WTC11 (cell line): ENCODE measurements at regions not wholly inside any gene's neighbourhood (a gene's known extent, or its start where the extent isn't known, plus 50 kb on each side); places are given as distances from the start of the nearest gene placed in this dataset.
"Not testable (repeated sequence)": the region's sequence is repeated elsewhere in the genome, so short reads cannot be mapped to it uniquely, and the experiment has no call there.

Experiments
- ATAC-seq: fragments of 200-7000 bp; cut with Tn5 transposase; 2 replicates; pipeline ENCODE4 v1.10.0; 2021; ENCODE audit warnings: mild to moderate bottlenecking, moderate library complexity
- CTCF ChIA-PET: fragments of 300-600 bp; sonication (Branson Sonifier 250); formaldehyde crosslinking; loops from one replicate; lab custom pipeline; 2021; ENCODE audit warnings: antibody characterized with exemption; lab: Charles Lee
- POLR2A ChIA-PET: fragments of 350-600 bp; sonication (Branson Sonifier 250); formaldehyde crosslinking; loops from one replicate; lab custom pipeline; 2021; ENCODE audit warnings: antibody characterized with exemption; lab: Charles Lee
- DNase-seq: peaks from one replicate; pipeline ENCODE4 v3.0.0; 2021; ENCODE audit warnings: low spot score
- H3K27ac Mint-ChIP-seq: 2 replicates; pipeline ENCODE4 v1.8.0; 2021; ENCODE audit warnings: mixed read lengths
- H3K27me3 Mint-ChIP-seq: 2 replicates; pipeline ENCODE4 v1.8.0; 2021; ENCODE audit warnings: low read depth, mild to moderate bottlenecking, moderate library complexity, mixed read lengths
- H3K36me3 Mint-ChIP-seq: 2 replicates; pipeline ENCODE4 v1.8.0; 2021; ENCODE audit warnings: mixed read lengths
- H3K4me1 Mint-ChIP-seq: 2 replicates; pipeline ENCODE4 v1.8.0; 2022; ENCODE audit warnings: mixed read lengths
- H3K4me3 Mint-ChIP-seq: 2 replicates; pipeline ENCODE4 v1.8.0; 2021; ENCODE audit warnings: mild to moderate bottlenecking, moderate library complexity, mixed read lengths
- H3K9me3 Mint-ChIP-seq: 2 replicates; pipeline ENCODE4 v1.8.0; 2021; ENCODE audit warnings: mixed read lengths
- CREB1 ChIP-seq: sonication (generic); formaldehyde crosslinking; IDR thresholded peaks from 2 replicates; pipeline ENCODE4 v1.8.0; 2023; ENCODE audit warnings: mild to moderate bottlenecking, missing genetic modification reagents
- CREM ChIP-seq: sonication (generic); formaldehyde crosslinking; IDR thresholded peaks from 2 replicates; pipeline ENCODE4 v1.8.1; 2022; ENCODE audit warnings: mild to moderate bottlenecking, missing genetic modification reagents, moderate library complexity
- ESRRA ChIP-seq: sonication (generic); formaldehyde crosslinking; IDR thresholded peaks from 2 replicates; pipeline ENCODE4 v1.8.1; 2022; ENCODE audit warnings: mild to moderate bottlenecking, missing genetic modification reagents, borderline replicate concordance
- FOXK1 ChIP-seq: sonication (generic); formaldehyde crosslinking; IDR thresholded peaks from 2 replicates; pipeline ENCODE4 v1.8.0; 2022; ENCODE audit warnings: mild to moderate bottlenecking, moderate library complexity, missing genetic modification reagents
- GTF2I ChIP-seq: fragments of 250-450 bp; sonication (Bioruptor Pico); conservative IDR thresholded peaks from 2 replicates; pipeline ENCODE4 v1.4.0; 2021; ENCODE audit warnings: mild to moderate bottlenecking
- JAZF1 ChIP-seq: fragments of 250-450 bp; sonication (Bioruptor Pico); IDR thresholded peaks from 2 replicates; pipeline ENCODE4 v1.9.0; 2021; ENCODE audit warnings: moderate library complexity, mild to moderate bottlenecking, inconsistent platforms
- JUN ChIP-seq: sonication (generic); formaldehyde crosslinking; IDR thresholded peaks from 2 replicates; pipeline ENCODE4 v1.8.0; 2023; ENCODE audit warnings: mild to moderate bottlenecking, missing genetic modification reagents
- NFATC4 ChIP-seq: fragments of 250-450 bp; sonication (Bioruptor Pico); IDR thresholded peaks from 2 replicates; pipeline ENCODE4 v1.9.0; 2021; ENCODE audit warnings: mild to moderate bottlenecking
- OVOL2 ChIP-seq: fragments of 250-450 bp; sonication (Bioruptor Pico); IDR thresholded peaks from 2 replicates; pipeline ENCODE4 v1.9.0; 2021; ENCODE audit warnings: mild to moderate bottlenecking, borderline replicate concordance
- RORB ChIP-seq: fragments of 250-450 bp; sonication (Bioruptor Pico); IDR thresholded peaks from 2 replicates; pipeline ENCODE4 v1.9.0; 2021; ENCODE audit warnings: mild to moderate bottlenecking
- TCF7 ChIP-seq: sonication (generic); formaldehyde crosslinking; IDR thresholded peaks from 2 replicates; pipeline ENCODE4 v1.8.0; 2022; ENCODE audit warnings: mild to moderate bottlenecking, low read depth, missing genetic modification reagents, moderate library complexity
- TEAD1 ChIP-seq: sonication (generic); formaldehyde crosslinking; IDR thresholded peaks from 2 replicates; pipeline ENCODE4 v1.8.0; 2022; ENCODE audit warnings: mild to moderate bottlenecking, missing genetic modification reagents
- USF1 ChIP-seq: sonication (generic); formaldehyde crosslinking; IDR thresholded peaks from 2 replicates; pipeline ENCODE4 v1.8.0; 2022; ENCODE audit warnings: mild to moderate bottlenecking, missing genetic modification reagents
- USF2 ChIP-seq: sonication (generic); formaldehyde crosslinking; IDR thresholded peaks from 2 replicates; pipeline ENCODE4 v1.8.1; 2023; ENCODE audit warnings: mild to moderate bottlenecking, missing genetic modification reagents, moderate library complexity
- ZNF138 ChIP-seq: sonication (generic); formaldehyde crosslinking; conservative IDR thresholded peaks from 2 replicates; pipeline ENCODE4 v1.8.1; 2022; ENCODE audit warnings: mild to moderate bottlenecking, moderate library complexity, missing genetic modification reagents
- ZNF317 ChIP-seq: sonication (generic); formaldehyde crosslinking; IDR thresholded peaks from 2 replicates; pipeline ENCODE4 v1.8.1; 2023; ENCODE audit warnings: low read depth, mild to moderate bottlenecking, moderate library complexity, missing genetic modification reagents, borderline replicate concordance
- TF ChIP-seq, protein P1 (sequence below): sonication (generic); formaldehyde crosslinking; IDR thresholded peaks from 2 replicates; pipeline ENCODE4 v1.8.1; 2022; ENCODE audit warnings: missing genetic modification reagents, borderline replicate concordance
- TF ChIP-seq, protein P2 (sequence below): sonication (generic); formaldehyde crosslinking; IDR thresholded peaks from 2 replicates; pipeline ENCODE4 v1.8.1; 2023; ENCODE audit warnings: mild to moderate bottlenecking, missing genetic modification reagents
- TF ChIP-seq, protein P3 (sequence below): sonication (generic); formaldehyde crosslinking; IDR thresholded peaks from 2 replicates; pipeline ENCODE4 v1.8.0; 2022; ENCODE audit warnings: mild to moderate bottlenecking, missing genetic modification reagents
- TF ChIP-seq, protein P4 (sequence below): fragments of 250-450 bp; sonication (Bioruptor Pico); IDR thresholded peaks from 2 replicates; pipeline ENCODE4 v1.9.0; 2021; ENCODE audit warnings: mild to moderate bottlenecking

- ATAC-seq, H3K4me3 Mint-ChIP-seq, H3K27ac Mint-ChIP-seq, CTCF ChIA-PET, DNase-seq, POLR2A ChIA-PET, H3K4me1 Mint-ChIP-seq, H3K27me3 Mint-ChIP-seq: not testable (repeated sequence)
- Mint-ChIP-seq H3K9me3 (peaks cover 21% of the 10 kb centered on the region), H3K36me3 (peaks cover 12% of the 10 kb centered on the region)
Measured at GRCh38 chr6:8802397-8802796, 367.1 kb upstream of the SLC35B3 start.

DNA sequence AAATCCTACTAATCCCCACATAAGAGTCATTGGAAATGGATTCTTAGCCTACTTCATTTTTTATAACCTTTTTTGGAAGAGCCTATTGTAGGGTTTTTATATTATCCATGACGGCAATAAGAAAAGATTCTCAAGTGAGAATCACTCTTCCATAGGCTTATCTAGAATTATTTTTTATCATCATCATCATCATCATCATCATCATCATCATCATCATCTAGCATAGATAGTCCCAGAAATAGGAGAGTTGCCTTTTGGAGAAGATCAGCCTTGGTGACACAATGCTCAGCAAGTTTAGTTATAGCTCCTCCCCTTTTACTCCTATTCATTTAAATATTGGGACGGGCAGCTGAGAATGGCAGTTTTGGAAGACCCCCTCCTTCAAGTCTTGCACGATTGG, 359.1 kb upstream of the SLC35B3 start:
- DNase-seq (no peak), ATAC-seq (no peak)
- ChIA-PET POLR2A (no interaction called here), CTCF (no interaction called here)
- no peaks in the 10 kb centered on the region for H3K36me3 Mint-ChIP-seq
- no peak overlapping the region for H3K4me3 Mint-ChIP-seq
- no peaks in the 10 kb centered on the region; the same call in 1 of the 2 replicates for H3K4me1 Mint-ChIP-seq
- peaks cover 4% of the 10 kb centered on the region for H3K9me3 Mint-ChIP-seq
- H3K27ac Mint-ChIP-seq = no peak overlapping the region
- TF ChIP-seq JUN (CRISPR knock-in tag) = no peak
- TF ChIP-seq CREB1 (CRISPR knock-in tag) = no peak
- TF ChIP-seq, all 79 proteins: peak for 0
- H3K27me3 Mint-ChIP-seq = no peaks in the 10 kb centered on the region

DNA sequence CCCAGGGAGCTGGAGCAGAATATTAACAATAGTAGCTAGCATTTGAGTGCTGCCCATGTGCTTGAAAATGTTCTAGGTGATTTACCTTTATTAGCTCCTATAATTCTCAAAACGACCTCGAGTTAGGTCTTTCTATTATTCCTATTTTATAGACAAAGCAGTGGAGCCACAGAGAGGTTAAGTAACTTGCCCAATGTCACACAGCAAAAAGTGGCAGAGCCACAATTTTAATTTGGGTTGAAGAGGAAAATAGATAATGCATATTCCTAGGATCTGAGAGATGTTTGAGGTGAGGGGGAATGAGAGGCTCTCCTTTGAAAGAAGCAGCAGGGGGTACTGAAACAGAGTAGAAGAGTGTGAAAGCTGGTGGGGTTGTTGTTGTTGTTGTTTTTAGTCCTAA, 354.5 kb upstream of the SLC35B3 start:
- TF ChIP-seq USF2 (CRISPR knock-in tag) = no peak
- 0 out of 2 replicates have a peak, but pooled peaks have one; percentile 46 for TF ChIP-seq GTF2I

GRCh38 chr6:8785223-8785622, 349.9 kb upstream of the SLC35B3 start:
- Mint-ChIP-seq H3K27me3 (no peaks in the 10 kb centered on the region; the same call in 1 of the 2 replicates), H3K9me3 (0 out of 2 replicates have a peak, but pooled peaks cover 6% of the 10 kb centered on the region), H3K4me3 (no peak overlapping the region), H3K4me1 (peaks cover 3% of the 10 kb centered on the region), H3K27ac (no peak overlapping the region), H3K36me3 (no peaks in the 10 kb centered on the region)
- DNase-seq (no peak), ATAC-seq (no peak)
- no peak for TF ChIP-seq TEAD1 (CRISPR knock-in tag)
- TF ChIP-seq RORB (CRISPR knock-in tag) = no peak
- no peak for TF ChIP-seq FOXK1 (CRISPR knock-in tag)
- TF ChIP-seq, protein P1, sequence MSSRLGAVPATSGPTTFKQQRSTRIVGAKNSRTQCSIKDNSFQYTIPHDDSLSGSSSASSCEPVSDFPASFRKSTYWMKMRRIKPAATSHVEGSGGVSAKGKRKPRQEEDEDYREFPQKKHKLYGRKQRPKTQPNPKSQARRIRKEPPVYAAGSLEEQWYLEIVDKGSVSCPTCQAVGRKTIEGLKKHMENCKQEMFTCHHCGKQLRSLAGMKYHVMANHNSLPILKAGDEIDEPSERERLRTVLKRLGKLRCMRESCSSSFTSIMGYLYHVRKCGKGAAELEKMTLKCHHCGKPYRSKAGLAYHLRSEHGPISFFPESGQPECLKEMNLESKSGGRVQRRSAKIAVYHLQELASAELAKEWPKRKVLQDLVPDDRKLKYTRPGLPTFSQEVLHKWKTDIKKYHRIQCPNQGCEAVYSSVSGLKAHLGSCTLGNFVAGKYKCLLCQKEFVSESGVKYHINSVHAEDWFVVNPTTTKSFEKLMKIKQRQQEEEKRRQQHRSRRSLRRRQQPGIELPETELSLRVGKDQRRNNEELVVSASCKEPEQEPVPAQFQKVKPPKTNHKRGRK (CRISPR knock-in tag) = no peak
- TF ChIP-seq ZNF317 = no peak
- no peak for TF ChIP-seq JAZF1 (CRISPR knock-in tag)
- TF ChIP-seq CREM (CRISPR knock-in tag) = no peak
- no peak for TF ChIP-seq ESRRA (CRISPR knock-in tag)
- TF ChIP-seq USF1 (CRISPR knock-in tag) = no peak
- POLR2A ChIA-PET = no interaction called here
- CTCF ChIA-PET = no interaction called here

More for the DNA sequence above, 354.5 kb upstream of the SLC35B3 start:
- DNase-seq (no peak), ATAC-seq (no peak)
- ChIA-PET CTCF (no interaction called here), POLR2A (no interaction called here)
- no peak overlapping the region for H3K27ac Mint-ChIP-seq
- no peaks in the 10 kb centered on the region; the same call in 1 of the 2 replicates for H3K27me3 Mint-ChIP-seq
- H3K9me3 Mint-ChIP-seq = peaks cover 6% of the 10 kb centered on the region; the same call in 1 of the 2 replicates
- H3K4me1 Mint-ChIP-seq = no peaks in the 10 kb centered on the region; the same call in 1 of the 2 replicates
- H3K4me3 Mint-ChIP-seq = no peak overlapping the region
- H3K36me3 Mint-ChIP-seq = no peaks in the 10 kb centered on the region

GRCh38 chr6:8783191-8783590, 347.8 kb upstream of the SLC35B3 start:
- Mint-ChIP-seq H3K27ac (no peak overlapping the region), H3K36me3 (no peaks in the 10 kb centered on the region), H3K9me3 (no peaks in the 10 kb centered on the region), H3K27me3 (no peaks in the 10 kb centered on the region), H3K4me3 (no peak overlapping the region), H3K4me1 (peaks cover 3% of the 10 kb centered on the region; the same call in 1 of the 2 replicates)
- ATAC-seq (no peak), DNase-seq (no peak)
- POLR2A ChIA-PET = no interaction called here
- CTCF ChIA-PET = no interaction called here
- no peak for TF ChIP-seq TCF7 (CRISPR knock-in tag)
- TF ChIP-seq, protein P2, sequence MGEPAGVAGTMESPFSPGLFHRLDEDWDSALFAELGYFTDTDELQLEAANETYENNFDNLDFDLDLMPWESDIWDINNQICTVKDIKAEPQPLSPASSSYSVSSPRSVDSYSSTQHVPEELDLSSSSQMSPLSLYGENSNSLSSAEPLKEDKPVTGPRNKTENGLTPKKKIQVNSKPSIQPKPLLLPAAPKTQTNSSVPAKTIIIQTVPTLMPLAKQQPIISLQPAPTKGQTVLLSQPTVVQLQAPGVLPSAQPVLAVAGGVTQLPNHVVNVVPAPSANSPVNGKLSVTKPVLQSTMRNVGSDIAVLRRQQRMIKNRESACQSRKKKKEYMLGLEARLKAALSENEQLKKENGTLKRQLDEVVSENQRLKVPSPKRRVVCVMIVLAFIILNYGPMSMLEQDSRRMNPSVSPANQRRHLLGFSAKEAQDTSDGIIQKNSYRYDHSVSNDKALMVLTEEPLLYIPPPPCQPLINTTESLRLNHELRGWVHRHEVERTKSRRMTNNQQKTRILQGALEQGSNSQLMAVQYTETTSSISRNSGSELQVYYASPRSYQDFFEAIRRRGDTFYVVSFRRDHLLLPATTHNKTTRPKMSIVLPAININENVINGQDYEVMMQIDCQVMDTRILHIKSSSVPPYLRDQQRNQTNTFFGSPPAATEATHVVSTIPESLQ = no peak
- no peak for TF ChIP-seq ZNF138 (CRISPR knock-in tag)
- TF ChIP-seq NFATC4 (CRISPR knock-in tag) = no peak
- TF ChIP-seq, protein P3, sequence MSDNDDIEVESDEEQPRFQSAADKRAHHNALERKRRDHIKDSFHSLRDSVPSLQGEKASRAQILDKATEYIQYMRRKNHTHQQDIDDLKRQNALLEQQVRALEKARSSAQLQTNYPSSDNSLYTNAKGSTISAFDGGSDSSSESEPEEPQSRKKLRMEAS = no peak
- no peak for TF ChIP-seq OVOL2 (CRISPR knock-in tag)
- TF ChIP-seq, protein P4, sequence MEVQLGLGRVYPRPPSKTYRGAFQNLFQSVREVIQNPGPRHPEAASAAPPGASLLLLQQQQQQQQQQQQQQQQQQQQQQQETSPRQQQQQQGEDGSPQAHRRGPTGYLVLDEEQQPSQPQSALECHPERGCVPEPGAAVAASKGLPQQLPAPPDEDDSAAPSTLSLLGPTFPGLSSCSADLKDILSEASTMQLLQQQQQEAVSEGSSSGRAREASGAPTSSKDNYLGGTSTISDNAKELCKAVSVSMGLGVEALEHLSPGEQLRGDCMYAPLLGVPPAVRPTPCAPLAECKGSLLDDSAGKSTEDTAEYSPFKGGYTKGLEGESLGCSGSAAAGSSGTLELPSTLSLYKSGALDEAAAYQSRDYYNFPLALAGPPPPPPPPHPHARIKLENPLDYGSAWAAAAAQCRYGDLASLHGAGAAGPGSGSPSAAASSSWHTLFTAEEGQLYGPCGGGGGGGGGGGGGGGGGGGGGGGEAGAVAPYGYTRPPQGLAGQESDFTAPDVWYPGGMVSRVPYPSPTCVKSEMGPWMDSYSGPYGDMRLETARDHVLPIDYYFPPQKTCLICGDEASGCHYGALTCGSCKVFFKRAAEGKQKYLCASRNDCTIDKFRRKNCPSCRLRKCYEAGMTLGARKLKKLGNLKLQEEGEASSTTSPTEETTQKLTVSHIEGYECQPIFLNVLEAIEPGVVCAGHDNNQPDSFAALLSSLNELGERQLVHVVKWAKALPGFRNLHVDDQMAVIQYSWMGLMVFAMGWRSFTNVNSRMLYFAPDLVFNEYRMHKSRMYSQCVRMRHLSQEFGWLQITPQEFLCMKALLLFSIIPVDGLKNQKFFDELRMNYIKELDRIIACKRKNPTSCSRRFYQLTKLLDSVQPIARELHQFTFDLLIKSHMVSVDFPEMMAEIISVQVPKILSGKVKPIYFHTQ (CRISPR knock-in tag) = no peak
